Lower leg skin (tissue), 3 donors: ENCODE measurements at regions not wholly inside any gene's neighbourhood (a gene's known extent, or its start where the extent isn't known, plus 50 kb on each side); places are given as distances from the start of the nearest gene placed in this dataset.

Experiments used
- CTCF ChIP-seq, 3 donors: fragments of 450-650 bp; IDR thresholded peaks; one replicate each; pipeline ENCODE4 v1.5.1; 2016; ENCODE audit warnings: antibody characterized with exemption in 3 of 3, mild to moderate bottlenecking in 3 of 3, moderate library complexity in 2 of 3
- POLR2A ChIP-seq, 2 donors: fragments of 450-650 bp; IDR thresholded peaks; one replicate each; pipeline ENCODE4 v1.6.1; 2016 to 2017; ENCODE audit warnings: antibody characterized with exemption in 2 of 2, mild to moderate bottlenecking in 1 of 2, moderate library complexity in 1 of 2

GRCh38 chr12:47349137-47350061, 269.6 kb upstream of the AMIGO2 start:
- TF ChIP-seq CTCF (IDR thresholded peaks at IDR 0.05) (no peak), POLR2A (IDR thresholded peaks at IDR 0.05) (no peak)
